ENCODE measurements at regions not wholly inside any gene's neighbourhood (a gene's known extent, or its start where the extent isn't known, plus 50 kb on each side); places are given as distances from the start of the nearest gene placed in this dataset.

GRCh38 chr13:44797685-44798084 is 191.6 kb downstream of the NUFIP1 start:
- Histone ChIP-seq H4K5ac (ENCODE audit: insufficient read length, low read depth, low read length) (no peak overlapping the region), H3K4me1 (replicated peaks in 1 of 4; ENCODE audit: control insufficient read depth in 3 of 4, insufficient read depth in 4 of 4, low read length in 3 of 4) (no peaks in the 10 kb centered on the region), H2AFZ (ENCODE audit: low read length) (no peak overlapping the region; the same call in 1 of the 2 replicates), H3K23ac (ENCODE audit: insufficient read length) (no peak overlapping the region), H4K20me1 (replicated peaks in 1 of 2; ENCODE audit: control insufficient read depth in 1 of 2, insufficient read depth in 2 of 2, low read length in 2 of 2) (no peaks in the 10 kb centered on the region), H3K36me3 (ENCODE audit: control insufficient read depth in 2 of 4, insufficient read depth in 4 of 4, low read length in 3 of 4) (no peaks in the 10 kb centered on the region), H2BK5ac (ENCODE audit: low read depth, low read length) (no peak overlapping the region), H2BK12ac (ENCODE audit: low read depth, low read length) (no peak overlapping the region), H3K9me3 (ENCODE audit: insufficient read depth in 2 of 2, low read depth in 1 of 2, low read length in 1 of 2) (no peaks in the 10 kb centered on the region), H3K56ac (replicated peaks; ENCODE audit: insufficient read length, low read depth, low read length) (no peak overlapping the region), H3K9ac (replicated peaks in 1 of 4; ENCODE audit: extremely low read depth in 1 of 4, low read depth in 3 of 4, low read length in 3 of 4) (no peak overlapping the region), H3K14ac (ENCODE audit: insufficient read length) (no peak overlapping the region), H4K91ac (replicated peaks; ENCODE audit: insufficient read length, low read length) (no peak overlapping the region), H3K79me2 (ENCODE audit: control insufficient read depth in 1 of 2, insufficient read depth in 2 of 2, low read length in 2 of 2) (no peaks in the 10 kb centered on the region), H3K4me3 (ENCODE audit: extremely low read depth in 1 of 4, insufficient read depth in 2 of 4, low read depth in 3 of 4, low read length in 4 of 4) (no peak overlapping the region), H2BK120ac (replicated peaks; ENCODE audit: low read depth, low read length) (no peak overlapping the region), H3K4ac (replicated peaks; ENCODE audit: insufficient read length, low read depth, low read length) (no peak overlapping the region), H2BK15ac (ENCODE audit: low read length) (no peak overlapping the region), H2AK5ac (ENCODE audit: low read depth, low read length) (no peak overlapping the region), H3K27ac (ENCODE audit: low read depth, low read length) (no peak overlapping the region), H4K8ac (ENCODE audit: extremely low read depth, insufficient read depth, low read length) (no peak overlapping the region), H3K23me2 (ENCODE audit: low read depth, low read length) (no peaks in the 10 kb centered on the region), H3K18ac (ENCODE audit: extremely low read depth, low read length) (no peak overlapping the region), H3K27me3 (replicated peaks in 1 of 4; ENCODE audit: control insufficient read depth in 3 of 4, extremely low read depth in 1 of 4, insufficient read depth in 3 of 4, low read length in 3 of 4) (no peaks in the 10 kb centered on the region), H3K79me1 (ENCODE audit: low read depth, low read length) (no peaks in the 10 kb centered on the region), H2BK20ac (ENCODE audit: low read length) (no peak overlapping the region), H3K4me2 (ENCODE audit: insufficient read depth in 1 of 2, low read depth in 2 of 2, low read length in 2 of 2) (no peak overlapping the region)
- 93% methylated on average over 2 of the region's 2 CpGs; no CpG with 5 or more reads in 1 of the 2 experiments for WGBS, 2 experiments (ENCODE audit: extremely low coverage in 1 of 2, insufficient coverage in 1 of 2, insufficient read length in 1 of 2, insufficient replicate concordance in 2 of 2, low coverage in 1 of 2, low lambda C conversion rate in 2 of 2, missing lambda C conversion rate in 1 of 2)
- TF ChIP-seq TCF12 (IDR thresholded peaks at IDR 0.05; ENCODE audit: low read depth, low read length) (no peak), BCL11A (IDR thresholded peaks at IDR 0.05; ENCODE audit: low read depth in 2 of 2, low read length in 2 of 2) (no peak), SP1 (IDR thresholded peaks at IDR 0.05; ENCODE audit: low read depth, low read length) (no peak), KDM5A (IDR thresholded peaks at IDR 0.05; ENCODE audit: low read length) (no peak), CBX8 (IDR thresholded peaks at IDR 0.05; ENCODE audit: borderline replicate concordance, low read depth, low read length) (no peak), ZNF274 (IDR thresholded peaks at IDR 0.05; ENCODE audit: borderline replicate concordance, extremely low read depth, low read length) (no peak), CHD1 (IDR thresholded peaks at IDR 0.05; ENCODE audit: low read depth, low read length) (no peak), SIRT6 (IDR thresholded peaks at IDR 0.05; ENCODE audit: low read length) (no peak), PHF8 (conservative IDR thresholded peaks at IDR 0.05; ENCODE audit: low read depth, low read length) (no peak), RFX5 (IDR thresholded peaks at IDR 0.05; ENCODE audit: borderline replicate concordance, low read depth, low read length) (no peak), EGR1 (IDR thresholded peaks at IDR 0.05; ENCODE audit: borderline replicate concordance, low read depth, low read length) (no peak)
- ChIA-PET CTCF (ENCODE audit: partially characterized antibody) (interaction anchor here (0.7 kb wide), 1 partner anchor 21 kb away, joined by 3 read pairs; no protein-coding TSS in a partner anchor), POLR2A (ENCODE audit: partially characterized antibody) (no interaction called here)
- no peak for FAIRE-seq
- no peak for DNase-seq (ENCODE audit: low read depth in 1 of 2, low spot score in 2 of 2)
